ENCODE measurements at regions not wholly inside any gene's neighbourhood (a gene's known extent, or its start where the extent isn't known, plus 50 kb on each side); places are given as distances from the start of the nearest gene placed in this dataset.

DNA sequence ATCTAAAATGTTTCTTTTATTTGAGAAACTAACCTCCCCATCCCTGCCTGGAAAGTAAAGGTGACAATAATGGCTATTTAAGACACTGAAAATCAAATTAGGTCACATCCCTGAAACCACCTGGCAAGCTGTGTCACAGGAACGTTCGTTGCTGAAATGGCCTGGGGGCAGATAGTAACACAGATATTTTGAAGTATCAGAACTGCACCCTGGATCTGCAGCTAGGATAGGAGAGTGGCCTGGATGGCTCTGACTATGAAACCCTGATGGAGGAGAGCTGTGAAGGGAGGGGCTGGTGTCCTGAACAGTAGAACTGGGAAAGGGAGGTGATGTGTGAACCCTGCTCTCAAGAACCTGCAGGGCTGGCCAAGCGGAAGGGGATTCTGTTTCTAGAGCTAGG lies 648.3 kb upstream of the CFAP20DC start:
- no peak for DNase-seq (ENCODE audit: low spot score)

- no peak for DNase-seq (ENCODE audit: low spot score)
Observed at GRCh38 chr3:59696783-59697182, 647.0 kb upstream of the CFAP20DC start.

DNA sequence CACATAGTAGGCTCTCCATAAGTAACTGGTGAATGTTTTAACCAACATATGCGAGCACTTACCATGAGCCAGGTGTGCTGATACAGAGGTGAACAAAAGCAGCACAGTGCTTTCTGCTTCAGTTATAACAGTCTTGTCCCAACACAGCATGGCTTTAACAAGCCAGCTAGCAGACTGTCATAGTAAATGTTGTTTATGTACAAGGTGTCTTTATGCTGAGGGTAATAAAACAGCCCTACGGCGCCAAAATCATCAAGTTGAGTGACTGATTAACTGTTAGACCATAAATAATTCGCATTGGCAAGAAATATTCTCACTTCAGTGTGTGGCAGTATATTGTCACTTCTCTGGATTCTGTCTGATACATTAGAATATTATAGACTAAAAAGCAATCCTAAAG lies 646.0 kb upstream of the CFAP20DC start:
- DNase-seq (ENCODE audit: low spot score) = no peak

GRCh38 chr3:59692117-59692516 lies 642.3 kb upstream of the CFAP20DC start:
- no peak for DNase-seq (ENCODE audit: low spot score)

DNA sequence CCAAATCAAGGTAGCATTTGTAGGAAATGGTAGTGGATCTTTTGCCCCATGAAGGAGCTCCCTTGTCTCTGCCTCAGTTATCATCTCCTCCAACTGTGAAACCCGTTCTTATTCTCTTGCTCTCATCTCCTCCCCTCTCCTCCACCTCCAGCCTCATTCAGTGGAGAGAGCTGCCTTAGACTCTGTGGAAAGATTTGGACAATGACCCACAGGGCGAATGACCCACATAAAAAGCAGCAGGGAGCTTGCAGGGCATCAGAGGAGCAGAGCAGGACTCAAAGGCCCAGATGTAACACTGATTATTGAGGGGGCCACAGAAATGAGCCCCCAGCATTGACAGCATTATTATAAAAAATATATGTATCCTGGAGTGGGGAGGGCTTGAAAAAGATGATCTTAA lies 641.1 kb upstream of the CFAP20DC start:
- DNase-seq (ENCODE audit: low spot score) = no peak

GRCh38 chr3:59688636-59689035 lies 638.8 kb upstream of the CFAP20DC start:
- no peak for DNase-seq (ENCODE audit: low spot score)

DNA sequence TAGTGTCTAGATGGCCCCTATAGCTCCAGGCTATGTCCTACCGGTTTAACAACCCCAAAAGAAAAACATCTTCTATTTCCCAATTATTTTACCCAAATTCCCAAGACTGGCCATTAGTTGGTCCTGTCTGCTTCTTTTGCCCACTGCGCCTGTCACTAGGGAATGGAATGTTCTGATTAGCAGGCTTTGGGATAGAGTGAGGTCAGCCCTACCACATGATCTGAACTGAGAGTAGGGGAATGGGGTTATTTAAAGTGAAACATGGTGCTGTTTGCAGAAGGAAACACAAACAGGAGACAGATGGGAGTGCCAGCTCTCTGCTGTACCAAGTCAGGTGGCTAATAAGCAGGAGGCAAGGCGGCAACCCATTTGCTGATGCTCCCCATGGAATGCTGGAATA lies 635.6 kb upstream of the CFAP20DC start:
- no peak for DNase-seq (ENCODE audit: low spot score)

GRCh38 chr3:59684766-59685165 lies 634.9 kb upstream of the CFAP20DC start:
- DNase-seq (ENCODE audit: low spot score) = no peak

- DNase-seq (ENCODE audit: low spot score) = no peak
Observed at GRCh38 chr3:59680919-59681318, 631.1 kb upstream of the CFAP20DC start.

DNA sequence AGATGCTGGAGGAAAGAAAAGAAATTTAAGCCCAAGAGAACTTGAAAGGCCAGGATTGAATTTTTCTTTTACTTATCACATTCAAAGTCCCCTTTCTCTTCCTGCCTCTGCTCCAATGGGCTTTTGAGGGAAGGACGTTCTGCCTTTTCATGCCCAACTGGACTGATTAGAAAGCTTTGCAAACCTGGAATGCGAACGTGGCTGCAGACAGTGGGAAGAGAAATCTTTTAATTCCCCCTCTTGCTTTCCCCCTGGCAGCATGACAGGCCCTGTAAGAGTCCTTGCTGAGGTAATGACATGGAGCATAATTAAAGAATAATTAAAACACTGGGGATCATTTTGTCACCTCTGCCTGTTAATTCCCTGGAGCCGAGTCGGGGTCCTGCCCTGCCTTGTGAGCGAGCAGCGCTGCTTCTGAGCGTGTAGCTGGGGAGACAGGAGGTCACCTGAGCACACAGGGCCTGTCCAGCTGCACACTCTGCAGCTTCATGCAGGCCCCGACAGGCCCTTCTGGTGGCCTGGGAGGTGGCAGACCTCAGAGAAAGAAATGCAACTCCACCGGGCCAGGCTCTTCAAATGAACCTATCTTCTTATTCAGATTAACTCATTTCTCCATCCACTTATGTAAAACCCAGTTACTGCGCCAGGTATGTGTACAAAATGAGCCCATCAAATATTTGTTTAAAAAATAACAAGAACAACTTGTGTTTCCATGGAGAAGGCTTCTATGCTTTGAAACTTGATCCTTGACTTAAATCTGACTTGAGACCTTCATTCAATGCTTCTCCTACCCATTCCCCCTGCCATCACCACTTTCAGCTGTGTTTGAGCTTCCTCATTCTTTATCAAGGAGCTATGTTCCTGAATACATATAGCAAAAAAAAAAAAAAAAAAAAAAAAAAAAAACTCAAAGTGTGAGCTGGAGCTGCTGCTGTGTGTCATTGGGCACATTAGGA lies 628.2 kb upstream of the CFAP20DC start:
- DNase-seq (ENCODE audit: low spot score) = no peak

DNA sequence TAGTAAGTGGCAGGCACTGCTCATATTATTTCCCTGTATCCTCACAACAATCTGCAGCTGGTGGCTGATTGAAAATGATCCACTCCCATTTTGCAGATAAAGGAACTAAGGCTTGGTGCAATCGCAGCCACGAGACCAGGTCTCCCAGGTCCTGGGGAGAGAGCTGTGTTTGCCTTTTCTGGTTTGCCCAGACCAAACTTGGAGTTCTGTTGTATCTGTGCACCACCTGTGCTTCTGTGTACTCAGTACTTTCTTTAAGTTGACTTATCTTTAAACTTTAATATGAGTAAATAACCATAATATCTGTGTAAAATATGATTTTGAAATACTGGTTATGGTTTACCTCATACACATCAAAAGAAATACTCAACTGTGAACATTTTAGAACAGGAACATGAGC lies 625.7 kb upstream of the CFAP20DC start:
- no peak for DNase-seq (ENCODE audit: low spot score)

- no peak for DNase-seq (ENCODE audit: low spot score)
Observed at GRCh38 chr3:59663076-59663850, 613.4 kb upstream of the CFAP20DC start.

- DNase-seq (ENCODE audit: low spot score) = no peak
Observed at GRCh38 chr3:59660852-59661625, 611.2 kb upstream of the CFAP20DC start.

- DNase-seq (ENCODE audit: low spot score) = no peak
Observed at GRCh38 chr3:59660376-59660775, 610.6 kb upstream of the CFAP20DC start.

- no peak for DNase-seq (ENCODE audit: low spot score)
Observed at GRCh38 chr3:59659755-59660154, 609.9 kb upstream of the CFAP20DC start.

GRCh38 chr3:59658866-59659265 lies 609.0 kb upstream of the CFAP20DC start:
- no peak for DNase-seq (ENCODE audit: low spot score)

GRCh38 chr3:59658274-59658673 lies 608.4 kb upstream of the CFAP20DC start:
- DNase-seq (ENCODE audit: low spot score) = no peak

DNA sequence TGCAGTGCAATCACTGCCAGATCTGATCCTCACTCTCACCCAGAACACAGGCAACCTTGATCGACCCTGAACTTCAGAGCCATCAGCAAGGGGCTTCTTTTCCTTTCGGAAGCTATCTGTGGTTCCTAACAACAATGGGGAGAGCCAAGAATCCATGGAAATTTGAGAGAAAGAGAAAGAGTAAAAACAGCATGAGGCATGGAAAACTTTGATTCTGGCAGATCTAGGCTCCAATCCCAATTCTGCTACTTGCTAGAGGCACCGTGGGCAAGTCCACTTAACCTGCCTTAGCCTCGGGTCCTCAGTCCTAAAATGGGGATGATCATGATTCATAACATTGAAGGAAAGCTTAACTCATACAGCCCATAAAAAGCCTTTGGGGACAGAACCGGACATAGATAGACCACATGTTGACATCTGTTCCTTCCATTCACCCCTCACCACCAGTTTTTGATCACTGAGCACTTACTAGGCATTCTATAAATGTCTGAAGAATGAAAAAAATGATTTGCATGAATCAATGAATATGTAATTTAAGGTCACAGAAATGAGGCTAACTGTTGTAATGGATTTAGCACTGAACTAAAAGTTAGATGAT lies 605.7 kb upstream of the CFAP20DC start:
- DNase-seq (ENCODE audit: low spot score) = no peak

- no peak for DNase-seq (ENCODE audit: low spot score)
Observed at GRCh38 chr3:59654480-59655417, 604.9 kb upstream of the CFAP20DC start.

DNA sequence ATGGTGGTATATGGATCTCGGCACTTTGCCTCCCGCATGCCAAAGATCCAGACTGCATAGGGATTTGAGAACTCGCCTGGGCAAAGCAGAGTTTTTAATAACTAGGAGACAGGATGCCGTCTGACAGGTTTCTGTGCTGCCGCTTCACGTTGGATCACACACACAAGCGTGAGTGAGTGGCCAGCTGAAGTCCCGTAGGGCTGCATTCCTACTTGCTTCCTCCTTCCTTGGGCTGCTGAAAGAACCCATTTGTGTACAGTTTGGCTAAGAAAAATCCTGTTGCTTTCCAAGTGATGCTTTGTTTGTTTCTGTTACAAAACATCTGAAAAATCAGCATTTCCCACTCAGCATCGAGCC lies 604.3 kb upstream of the CFAP20DC start:
- DNase-seq (ENCODE audit: low spot score) = no peak
